CD4-positive, alpha-beta T cell treated with Interleukin-10 for 1 hour (primary cell): ENCODE measurements at regions not wholly inside any gene's neighbourhood (a gene's known extent, or its start where the extent isn't known, plus 50 kb on each side); places are given as distances from the start of the nearest gene placed in this dataset.
"Not testable (repeated sequence)": the region's sequence is repeated elsewhere in the genome, so short reads cannot be mapped to it uniquely, and the experiment has no call there.

Experiments
- DNase-seq: peaks from one replicate; pipeline ENCODE4 v3.0.0-alpha.2; 2020

GRCh38 chr4:1558205-1558604, 125.9 kb downstream of the FAM53A start:
- DNase-seq: no peak

- no peak for DNase-seq
Observed at GRCh38 chr4:1557221-1557597, 126.9 kb downstream of the FAM53A start.

- DNase-seq: no peak
Observed at GRCh38 chr4:1556541-1557220, 127.4 kb downstream of the FAM53A start.

- no peak for DNase-seq
Observed at GRCh38 chr4:1554876-1555265, 129.2 kb downstream of the FAM53A start.

- DNase-seq: no peak
Observed at GRCh38 chr4:1554246-1554875, 129.8 kb downstream of the FAM53A start.

- no peak for DNase-seq
Observed at GRCh38 chr4:1553365-1553764, 130.7 kb downstream of the FAM53A start.

- no peak for DNase-seq
Observed at GRCh38 chr4:1552451-1552850, 131.7 kb downstream of the FAM53A start.

- DNase-seq: no peak
Observed at GRCh38 chr4:1551211-1551610, 132.9 kb downstream of the FAM53A start.

GRCh38 chr4:1550122-1551070, 133.7 kb downstream of the FAM53A start:
- no peak for DNase-seq

- DNase-seq: no peak
Observed at GRCh38 chr4:1549638-1550035, 134.5 kb downstream of the FAM53A start.

- peak; percentile 70 for DNase-seq
Observed at GRCh38 chr4:1548827-1549637, 135.1 kb downstream of the FAM53A start.

- no peak for DNase-seq
Observed at GRCh38 chr4:1547856-1548826, 136.0 kb downstream of the FAM53A start.

- no peak for DNase-seq
Observed at GRCh38 chr4:1547131-1547855, 136.8 kb downstream of the FAM53A start.

GRCh38 chr4:1544861-1545281, 138.6 kb upstream of the NKX1-1 start:
- peak; percentile 31 for DNase-seq

- DNase-seq: not testable (repeated sequence)
Observed at GRCh38 chr4:1544435-1544834, 138.2 kb upstream of the NKX1-1 start.

- DNase-seq: no peak
Observed at GRCh38 chr4:1543976-1544375, 137.7 kb upstream of the NKX1-1 start.

- no peak for DNase-seq
Observed at GRCh38 chr4:1543561-1543960, 137.3 kb upstream of the NKX1-1 start.

GRCh38 chr4:1542516-1543320, 136.5 kb upstream of the NKX1-1 start:
- DNase-seq: no peak

- no peak for DNase-seq
Observed at GRCh38 chr4:1542226-1542490, 135.9 kb upstream of the NKX1-1 start.
